PC-3 (cell line): ENCODE measurements at regions not wholly inside any gene's neighbourhood (a gene's known extent, or its start where the extent isn't known, plus 50 kb on each side); places are given as distances from the start of the nearest gene placed in this dataset.
"Not testable (repeated sequence)": the region's sequence is repeated elsewhere in the genome, so short reads cannot be mapped to it uniquely, and the experiment has no call there.

ENCODE experiments used
- ATAC-seq: fragments of 200-7000 bp; cut with Tn5 transposase; 2 replicates; pipeline ENCODE4 v1.9.1; 2020; ENCODE audit warnings: mild to moderate bottlenecking, moderate library complexity
- BruUV-seq: library from RNA; stranded (reverse); fragments of 400-500 nt; replicated peaks from 2 replicates; lab custom pipeline; 2021; lab: Mats Ljungman, UMichigan
- CTCF ChIA-PET: fragments of 300-600 bp; sonication (Branson Sonifier 250); formaldehyde crosslinking; loops from one replicate; lab custom pipeline; 2022; ENCODE audit warnings: antibody characterized with exemption; lab: Charles Lee
- POLR2A ChIA-PET: fragments of 300-600 bp; sonication (Branson Sonifier 250); formaldehyde crosslinking; loops from one replicate; lab custom pipeline; 2022; ENCODE audit warnings: antibody characterized with exemption; ENCODE audit not compliant: unreplicated experiment; lab: Charles Lee
- DNase-seq: peaks from one replicate; pipeline ENCODE4 v3.0.0-alpha.2; 2015
- H2AFZ ChIP-seq: fragments of 300-600 bp; sonication (generic); 2 replicates; pipeline ENCODE4 v1.6.0; 2016; ENCODE audit warnings: antibody characterized with exemption, low read length
- H3F3A ChIP-seq: fragments of 300-600 bp; sonication (generic); one replicate; pipeline ENCODE4 v1.6.0; 2017; ENCODE audit warnings: antibody characterized with exemption, low read length, control low read depth, mild to moderate bottlenecking; ENCODE audit not compliant: unreplicated experiment
- H3K27ac ChIP-seq: fragments of 300-600 bp; sonication (generic); 2 replicates; pipeline ENCODE4 v1.5.1; 2016; ENCODE audit warnings: mild to moderate bottlenecking, low read length
- H3K27me3 ChIP-seq: fragments of 300-600 bp; sonication (generic); 2 replicates; pipeline ENCODE4 v1.6.1; 2016; ENCODE audit warnings: low read length, mixed read lengths
- H3K36me3 ChIP-seq: fragments of 300-600 bp; sonication (generic); 2 replicates; pipeline ENCODE4 v1.6.1; 2016; ENCODE audit warnings: low read depth, mixed run types, low read length, mixed read lengths
- H3K4me1 ChIP-seq: fragments of 300-600 bp; sonication (generic); 2 replicates; pipeline ENCODE4 v1.5.1; 2016; ENCODE audit warnings: low read length; ENCODE audit not compliant: insufficient read depth
- H3K4me2 ChIP-seq: fragments of 300-600 bp; sonication (generic); 2 replicates; pipeline ENCODE4 v1.6.0; 2016; ENCODE audit warnings: low read length
- H3K4me3 ChIP-seq: fragments of 300-600 bp; sonication (generic); 2 replicates; pipeline ENCODE4 v1.5.1; 2016; ENCODE audit warnings: mild to moderate bottlenecking, low read length, mixed read lengths
- H3K79me2 ChIP-seq: fragments of 300-600 bp; sonication (generic); 2 replicates; pipeline ENCODE4 v1.6.1; 2017; ENCODE audit warnings: low read length, mixed read lengths
- H3K9ac ChIP-seq: fragments of 300-600 bp; sonication (generic); 2 replicates; pipeline ENCODE4 v1.6.0; 2016; ENCODE audit warnings: mild to moderate bottlenecking, low read length
- H3K9me2 ChIP-seq: fragments of 300-600 bp; sonication (generic); replicated peaks from 2 replicates; pipeline ENCODE4 v1.6.1; 2016; ENCODE audit warnings: mixed run types, low read length, mixed read lengths
- H3K9me3 ChIP-seq: fragments of 300-600 bp; sonication (generic); 2 replicates; pipeline ENCODE4 v1.6.1; 2016; ENCODE audit warnings: low read length, mixed read lengths
- H4K20me1 ChIP-seq: fragments of 300-600 bp; sonication (generic); 2 replicates; pipeline ENCODE4 v1.6.1; 2016; ENCODE audit warnings: low read length, mixed read lengths
- CTCF ChIP-seq: fragments of 300-600 bp; sonication (generic); conservative IDR thresholded peaks from 2 replicates; pipeline ENCODE4 v1.5.1; 2017; ENCODE audit warnings: antibody characterized with exemption, low read depth, mild to moderate bottlenecking, low read length
- EZH2 ChIP-seq: fragments of 300-600 bp; sonication (generic); IDR thresholded peaks from one replicate; pipeline ENCODE4 v1.6.1; 2017; ENCODE audit warnings: antibody characterized with exemption, mild to moderate bottlenecking, low read length; ENCODE audit not compliant: unreplicated experiment
- EZH2phosphoT487 ChIP-seq: fragments of 300-600 bp; sonication (generic); IDR thresholded peaks from 2 replicates; pipeline ENCODE4 v1.6.1; 2018; ENCODE audit warnings: mild to moderate bottlenecking, antibody characterized with exemption, low read length, borderline replicate concordance
- intact Hi-C: fragments of 100-400 bp; cut with micrococcal nuclease; formaldehyde crosslinking; loops from 2 replicates; pipeline ENCODE4 v1.9.0; 2023

- ChIA-PET POLR2A (no interaction called here), CTCF (no interaction called here)
- BruUV-seq = no TSS peak
- H3K4me1 ChIP-seq = no peaks in the 10 kb centered on the region
- DNase-seq (no peak), ATAC-seq (no peak)
- H3F3A ChIP-seq = no peaks in the 10 kb centered on the region
- H3K9me2 ChIP-seq = no peaks in the 10 kb centered on the region
- no peaks in the 10 kb centered on the region for H3K36me3 ChIP-seq
- no peaks in the 10 kb centered on the region for H3K9me3 ChIP-seq
- no peaks in the 10 kb centered on the region for H3K79me2 ChIP-seq
- intact Hi-C loops = no loop called here
- H3K4me2 ChIP-seq = no peak overlapping the region
- no peaks in the 10 kb centered on the region for H4K20me1 ChIP-seq
- no peak overlapping the region for H3K9ac ChIP-seq
- no peak overlapping the region for H3K27ac ChIP-seq
- H3K4me3 ChIP-seq = no peak overlapping the region
- H2AFZ ChIP-seq = no peak overlapping the region
- TF ChIP-seq EZH2 (no peak), EZH2phosphoT487 (no peak), CTCF (no peak)
- H3K27me3 ChIP-seq = no peaks in the 10 kb centered on the region
These were observed 209.4 kb upstream of the C16orf82 start for GRCh38 chr16:26857371-26857770.

GRCh38 chr16:26860506-26860905, 206.2 kb upstream of the C16orf82 start:
- ChIA-PET CTCF (no interaction called here), POLR2A (no interaction called here)
- Histone ChIP-seq H3K4me1 (no peaks in the 10 kb centered on the region), H3K4me2 (no peak overlapping the region), H2AFZ (no peak overlapping the region), H3K27ac (no peak overlapping the region), H3K36me3 (no peaks in the 10 kb centered on the region), H3K4me3 (no peak overlapping the region), H3K9me3 (no peaks in the 10 kb centered on the region), H4K20me1 (no peaks in the 10 kb centered on the region), H3K79me2 (no peaks in the 10 kb centered on the region), H3F3A (no peaks in the 10 kb centered on the region), H3K9ac (no peak overlapping the region), H3K27me3 (no peaks in the 10 kb centered on the region), H3K9me2 (no peaks in the 10 kb centered on the region)
- BruUV-seq = no TSS peak
- ATAC-seq = no peak
- intact Hi-C loops = no loop called here
- DNase-seq = no peak
- TF ChIP-seq EZH2phosphoT487 (no peak), CTCF (no peak), EZH2 (no peak)

GRCh38 chr16:26863931-26864330, 202.8 kb upstream of the C16orf82 start:
- H2AFZ ChIP-seq = no peak overlapping the region
- DNase-seq (no peak), ATAC-seq (no peak)
- BruUV-seq = no TSS peak
- no peaks in the 10 kb centered on the region for H3K4me1 ChIP-seq
- no peaks in the 10 kb centered on the region for H3K36me3 ChIP-seq
- H3K9ac ChIP-seq = no peak overlapping the region
- no peaks in the 10 kb centered on the region for H3K79me2 ChIP-seq
- H3K9me3 ChIP-seq = no peaks in the 10 kb centered on the region
- no peak overlapping the region for H3K27ac ChIP-seq
- no peak overlapping the region for H3K4me2 ChIP-seq
- H3K27me3 ChIP-seq = no peaks in the 10 kb centered on the region
- intact Hi-C loops = no loop called here
- no peak overlapping the region for H3K4me3 ChIP-seq
- ChIA-PET POLR2A (no interaction called here), CTCF (no interaction called here)
- no peaks in the 10 kb centered on the region for H3F3A ChIP-seq
- TF ChIP-seq EZH2phosphoT487 (no peak), EZH2 (no peak), CTCF (no peak)
- H4K20me1 ChIP-seq = no peaks in the 10 kb centered on the region
- no peaks in the 10 kb centered on the region for H3K9me2 ChIP-seq

- CTCF ChIA-PET, BruUV-seq, DNase-seq, H3K27me3 ChIP-seq, POLR2A ChIA-PET, H3K4me2 ChIP-seq, H3K9me2 ChIP-seq, H4K20me1 ChIP-seq, H3K27ac ChIP-seq, H3K9me3 ChIP-seq, H3F3A ChIP-seq, H3K79me2 ChIP-seq, H3K4me1 ChIP-seq, H3K4me3 ChIP-seq, H3K36me3 ChIP-seq, H3K9ac ChIP-seq, ATAC-seq, intact Hi-C loops, H2AFZ ChIP-seq: not testable (repeated sequence)
These were observed 192.4 kb upstream of the C16orf82 start for GRCh38 chr16:26874318-26874717.
